PFSK-1 (cell line): ENCODE measurements at regions not wholly inside any gene's neighbourhood (a gene's known extent, or its start where the extent isn't known, plus 50 kb on each side); places are given as distances from the start of the nearest gene placed in this dataset.

ENCODE experiments used
- POLR2AphosphoS5 ChIP-seq: IDR thresholded peaks from 2 replicates; pipeline ENCODE4 v1.6.1; 2012; ENCODE audit warnings: low read depth, mild to moderate bottlenecking, control low read depth, low read length, moderate library complexity
- SIN3A ChIP-seq: IDR thresholded peaks from 2 replicates; pipeline ENCODE4 v1.6.1; 2012; ENCODE audit warnings: mild to moderate bottlenecking, low read length, moderate library complexity, borderline replicate concordance; ENCODE audit not compliant: insufficient read depth
- TAF1 ChIP-seq: IDR thresholded peaks from 2 replicates; pipeline ENCODE4 v1.6.1; 2012; ENCODE audit warnings: low read length, control low read depth, borderline replicate concordance; ENCODE audit not compliant: insufficient read depth
- TF ChIP-seq, protein P1 (sequence below), 2 experiments: IDR thresholded peaks; 2 replicates each; pipeline versions ENCODE4 v1.6.1 to v1.8.0; 2011 to 2012; ENCODE audit warnings: low read depth in 2 of 2, low read length in 2 of 2, control low read depth in 1 of 2, inconsistent platforms in 1 of 2, mild to moderate bottlenecking in 1 of 2, moderate library complexity in 1 of 2; ENCODE audit not compliant: insufficient read depth in 1 of 2

DNA sequence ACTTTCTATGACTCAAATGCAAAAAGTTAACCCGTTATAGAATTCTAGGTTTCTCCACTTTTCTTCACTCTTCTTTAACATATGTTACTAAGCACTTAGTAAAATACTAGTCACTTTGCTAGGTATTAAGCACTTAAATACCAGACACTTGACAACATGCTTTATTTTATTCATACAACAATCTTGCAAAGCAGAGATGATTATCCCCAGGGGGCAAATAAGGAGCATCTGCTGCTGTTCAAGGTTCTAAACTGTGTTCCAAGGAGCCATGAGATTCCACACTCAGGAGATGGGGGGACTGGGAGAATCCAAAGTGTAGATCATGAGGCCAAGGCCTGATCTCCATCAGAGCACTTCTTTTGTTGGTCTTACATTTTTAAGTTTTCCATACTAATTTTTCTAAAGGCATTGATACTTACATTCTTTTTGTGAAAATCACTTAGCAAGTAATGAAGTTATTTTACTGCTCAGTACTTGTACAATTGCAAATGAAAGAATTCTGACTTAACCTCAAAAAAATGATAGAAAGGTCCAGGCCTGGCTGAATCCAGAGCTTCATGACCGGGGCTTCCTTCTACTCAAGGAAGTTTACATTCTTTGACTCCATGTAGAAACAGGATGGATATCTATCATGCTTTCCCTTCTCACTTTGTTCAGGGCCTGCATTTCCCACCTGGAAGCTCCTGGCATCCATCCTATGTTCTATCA lies 504.4 kb upstream of the WWC1 start:
- TF ChIP-seq, protein P1, sequence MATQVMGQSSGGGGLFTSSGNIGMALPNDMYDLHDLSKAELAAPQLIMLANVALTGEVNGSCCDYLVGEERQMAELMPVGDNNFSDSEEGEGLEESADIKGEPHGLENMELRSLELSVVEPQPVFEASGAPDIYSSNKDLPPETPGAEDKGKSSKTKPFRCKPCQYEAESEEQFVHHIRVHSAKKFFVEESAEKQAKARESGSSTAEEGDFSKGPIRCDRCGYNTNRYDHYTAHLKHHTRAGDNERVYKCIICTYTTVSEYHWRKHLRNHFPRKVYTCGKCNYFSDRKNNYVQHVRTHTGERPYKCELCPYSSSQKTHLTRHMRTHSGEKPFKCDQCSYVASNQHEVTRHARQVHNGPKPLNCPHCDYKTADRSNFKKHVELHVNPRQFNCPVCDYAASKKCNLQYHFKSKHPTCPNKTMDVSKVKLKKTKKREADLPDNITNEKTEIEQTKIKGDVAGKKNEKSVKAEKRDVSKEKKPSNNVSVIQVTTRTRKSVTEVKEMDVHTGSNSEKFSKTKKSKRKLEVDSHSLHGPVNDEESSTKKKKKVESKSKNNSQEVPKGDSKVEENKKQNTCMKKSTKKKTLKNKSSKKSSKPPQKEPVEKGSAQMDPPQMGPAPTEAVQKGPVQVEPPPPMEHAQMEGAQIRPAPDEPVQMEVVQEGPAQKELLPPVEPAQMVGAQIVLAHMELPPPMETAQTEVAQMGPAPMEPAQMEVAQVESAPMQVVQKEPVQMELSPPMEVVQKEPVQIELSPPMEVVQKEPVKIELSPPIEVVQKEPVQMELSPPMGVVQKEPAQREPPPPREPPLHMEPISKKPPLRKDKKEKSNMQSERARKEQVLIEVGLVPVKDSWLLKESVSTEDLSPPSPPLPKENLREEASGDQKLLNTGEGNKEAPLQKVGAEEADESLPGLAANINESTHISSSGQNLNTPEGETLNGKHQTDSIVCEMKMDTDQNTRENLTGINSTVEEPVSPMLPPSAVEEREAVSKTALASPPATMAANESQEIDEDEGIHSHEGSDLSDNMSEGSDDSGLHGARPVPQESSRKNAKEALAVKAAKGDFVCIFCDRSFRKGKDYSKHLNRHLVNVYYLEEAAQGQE (IDR thresholded peaks at IDR 0.05; ENCODE audit: insufficient read depth in 1 of 2, low read depth in 2 of 2, low read length in 2 of 2) = no peak
- no peak for TF ChIP-seq POLR2AphosphoS5
- TF ChIP-seq TAF1 = no peak
- no peak for TF ChIP-seq SIN3A
